GM10248 (cell line): ENCODE measurements at regions not wholly inside any gene's neighbourhood (a gene's known extent, or its start where the extent isn't known, plus 50 kb on each side); places are given as distances from the start of the nearest gene placed in this dataset.

Experiments
- CTCF ChIA-PET: fragments of 300-600 bp; sonication (Branson Sonifier 250); formaldehyde crosslinking; extraction: SDS; loops from one replicate; lab custom pipeline; 2021; ENCODE audit warnings: antibody characterized with exemption; lab: Yijun Ruan, JAX
- POLR2A ChIA-PET: fragments of 350-650 bp; sonication (Branson Sonifier 250); formaldehyde crosslinking; extraction: SDS; loops from one replicate; lab custom pipeline; 2020; ENCODE audit warnings: antibody characterized with exemption; lab: Yijun Ruan, JAX
- DNase-seq: peaks from one replicate; pipeline ENCODE4 v3.0.0; 2012; ENCODE audit errors: extremely low spot score
- TF ChIP-seq, protein P1 (sequence below): IDR thresholded peaks from 2 replicates; pipeline ENCODE4 v1.5.1; 2012; ENCODE audit warnings: mild to moderate bottlenecking, low read depth; ENCODE audit errors: extremely low read depth, missing control alignments, control extremely low read depth

DNA sequence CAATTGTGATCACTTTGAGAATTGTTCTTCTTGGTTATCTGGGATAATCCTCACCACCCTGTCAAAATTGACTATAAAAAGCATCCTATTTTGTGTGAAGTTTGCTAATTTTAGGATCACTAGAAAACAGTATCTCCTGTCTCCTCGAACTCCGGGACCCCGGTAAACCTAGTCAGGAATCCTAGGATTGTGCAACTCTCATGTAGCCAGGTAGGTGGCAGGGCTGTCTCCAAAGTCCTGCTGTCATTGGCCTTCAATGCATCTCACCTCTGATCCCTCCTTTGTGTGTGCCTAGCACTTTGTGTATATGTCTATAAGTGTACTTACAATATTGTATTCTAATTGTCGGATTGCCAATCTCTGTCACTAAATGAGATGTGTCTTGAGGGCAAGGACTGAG lies 1564.8 kb downstream of the RPA4 start:
- POLR2A ChIA-PET: no interaction called here
- TF ChIP-seq, protein P1, sequence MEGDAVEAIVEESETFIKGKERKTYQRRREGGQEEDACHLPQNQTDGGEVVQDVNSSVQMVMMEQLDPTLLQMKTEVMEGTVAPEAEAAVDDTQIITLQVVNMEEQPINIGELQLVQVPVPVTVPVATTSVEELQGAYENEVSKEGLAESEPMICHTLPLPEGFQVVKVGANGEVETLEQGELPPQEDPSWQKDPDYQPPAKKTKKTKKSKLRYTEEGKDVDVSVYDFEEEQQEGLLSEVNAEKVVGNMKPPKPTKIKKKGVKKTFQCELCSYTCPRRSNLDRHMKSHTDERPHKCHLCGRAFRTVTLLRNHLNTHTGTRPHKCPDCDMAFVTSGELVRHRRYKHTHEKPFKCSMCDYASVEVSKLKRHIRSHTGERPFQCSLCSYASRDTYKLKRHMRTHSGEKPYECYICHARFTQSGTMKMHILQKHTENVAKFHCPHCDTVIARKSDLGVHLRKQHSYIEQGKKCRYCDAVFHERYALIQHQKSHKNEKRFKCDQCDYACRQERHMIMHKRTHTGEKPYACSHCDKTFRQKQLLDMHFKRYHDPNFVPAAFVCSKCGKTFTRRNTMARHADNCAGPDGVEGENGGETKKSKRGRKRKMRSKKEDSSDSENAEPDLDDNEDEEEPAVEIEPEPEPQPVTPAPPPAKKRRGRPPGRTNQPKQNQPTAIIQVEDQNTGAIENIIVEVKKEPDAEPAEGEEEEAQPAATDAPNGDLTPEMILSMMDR: no peak
- CTCF ChIA-PET: no interaction called here
- no peak for DNase-seq

DNA sequence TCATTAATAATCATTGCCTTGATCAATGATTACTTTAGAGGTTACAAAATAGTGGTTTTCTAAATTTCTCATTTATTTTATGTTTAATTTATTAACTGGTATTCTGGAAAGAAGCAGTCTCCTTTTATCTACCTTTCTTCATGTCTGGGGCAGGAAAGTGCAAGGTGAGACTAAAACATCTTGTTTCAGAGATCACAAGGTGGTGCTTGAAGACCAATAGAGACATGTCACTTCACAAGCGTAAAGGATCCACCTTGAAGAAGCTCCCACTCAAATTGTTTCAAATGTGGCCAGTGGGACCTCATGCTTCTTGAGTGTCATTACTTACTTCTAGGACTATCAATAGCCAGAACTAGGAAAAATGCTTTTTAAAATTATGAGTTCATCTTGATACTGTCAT lies 1568.7 kb downstream of the RPA4 start:
- POLR2A ChIA-PET: no interaction called here

DNA sequence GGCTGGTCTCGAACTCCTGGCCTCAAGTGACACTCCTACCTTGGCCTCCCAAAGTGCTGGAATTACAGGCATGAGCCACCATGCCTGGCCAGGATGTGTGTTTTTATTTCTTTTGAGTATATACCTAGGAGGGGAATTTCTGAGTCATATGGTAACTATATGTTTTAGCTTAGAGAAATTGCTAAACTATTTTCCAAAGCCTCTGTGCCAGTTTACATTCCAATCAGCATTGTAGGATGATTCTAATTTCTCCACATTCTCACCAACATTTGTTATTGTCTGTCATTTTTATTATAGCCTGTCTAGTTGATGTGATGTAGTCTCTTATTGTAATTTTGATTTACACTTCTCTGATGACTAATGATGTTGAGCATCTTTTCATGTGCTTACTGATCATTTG lies 1576.0 kb downstream of the RPA4 start:
- ChIA-PET CTCF (no interaction called here), POLR2A (no interaction called here)
- TF ChIP-seq, protein P1: no peak
- DNase-seq: no peak

More for the DNA sequence above, 1568.7 kb downstream of the RPA4 start:
- CTCF ChIA-PET: no interaction called here
- no peak for DNase-seq
- TF ChIP-seq, protein P1: no peak

DNA sequence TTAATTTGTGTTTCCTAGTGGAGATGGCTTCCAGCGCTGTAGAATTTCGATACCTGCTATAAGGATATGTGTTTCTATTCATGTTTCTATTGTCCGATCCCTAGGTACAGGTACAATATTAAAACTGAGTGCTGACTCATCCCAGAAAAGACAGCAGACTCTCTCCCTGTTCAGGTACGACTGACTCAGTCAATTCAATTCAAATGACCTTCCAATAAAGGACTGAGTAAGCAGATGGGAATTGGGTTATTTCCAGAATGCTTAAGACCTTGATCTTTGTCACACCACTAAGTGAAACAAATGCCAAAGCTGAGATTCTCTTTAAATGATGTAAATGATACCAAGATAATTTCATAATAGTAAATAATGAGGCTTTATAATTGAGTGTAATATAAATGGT lies 1596.9 kb downstream of the RPA4 start:
- ChIA-PET CTCF (no interaction called here), POLR2A (no interaction called here)
- no peak for DNase-seq
- TF ChIP-seq, protein P1: no peak

DNA sequence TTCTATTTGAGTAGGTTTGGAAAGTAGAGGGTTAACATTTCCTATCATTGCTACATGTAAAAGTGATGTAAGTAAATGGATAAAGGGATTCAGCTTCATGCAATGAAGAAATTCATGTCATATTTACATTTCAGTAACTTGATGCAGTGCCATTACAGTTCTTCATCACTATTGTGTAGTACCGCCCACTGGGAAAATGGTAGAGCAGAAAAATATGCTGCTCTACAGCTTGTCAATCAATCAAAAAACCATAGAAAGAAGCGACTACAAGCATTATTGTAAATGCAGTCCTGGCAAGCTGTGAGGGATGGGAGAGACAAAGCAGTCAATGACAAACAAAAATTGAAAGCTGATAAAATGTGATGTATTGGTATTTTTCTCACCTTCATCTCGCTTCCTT lies 1597.9 kb downstream of the RPA4 start:
- no peak for DNase-seq
- TF ChIP-seq, protein P1: no peak
- ChIA-PET POLR2A (no interaction called here), CTCF (no interaction called here)

DNA sequence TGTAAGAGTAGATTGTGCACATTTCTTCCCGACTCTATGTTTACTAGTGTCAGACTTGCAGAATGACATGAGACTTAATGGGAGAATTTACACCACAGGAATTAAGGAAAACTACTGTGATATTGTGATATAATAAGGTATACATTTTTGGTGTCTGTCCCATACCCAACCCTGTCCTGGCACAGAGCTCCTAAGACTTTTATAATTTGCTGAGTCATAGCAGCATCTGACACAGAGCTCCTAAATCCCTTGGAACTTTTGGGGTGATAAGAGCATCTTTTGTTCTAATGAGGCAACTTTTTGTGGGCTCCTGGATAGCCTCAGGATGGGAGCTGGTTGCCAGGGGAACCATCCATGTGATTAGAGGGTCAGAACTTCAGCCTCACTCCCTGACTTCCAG lies 1607.0 kb downstream of the RPA4 start:
- CTCF ChIA-PET: no interaction called here

DNA sequence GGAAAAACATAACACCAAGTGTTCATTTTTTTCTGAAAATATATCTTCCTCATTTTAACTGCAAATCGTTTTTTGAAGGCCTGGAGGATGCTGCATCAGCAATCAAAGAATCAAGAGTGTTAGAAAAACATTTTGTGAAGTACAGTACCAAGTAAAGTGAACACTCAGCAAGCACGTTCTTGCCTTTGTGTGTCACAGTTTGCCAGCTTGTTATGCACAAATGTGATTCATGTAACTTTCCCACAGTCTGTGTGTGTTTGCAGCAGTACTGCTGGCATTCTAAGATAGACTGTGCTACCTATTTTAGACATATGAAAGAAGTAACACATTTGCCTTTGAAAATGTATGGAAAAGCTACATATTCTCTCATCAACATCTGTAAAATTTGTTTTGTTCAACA lies 1617.7 kb downstream of the RPA4 start:
- ChIA-PET POLR2A (no interaction called here), CTCF (no interaction called here)
- TF ChIP-seq, protein P1: no peak
- no peak for DNase-seq

More for the DNA sequence above, 1607.0 kb downstream of the RPA4 start:
- POLR2A ChIA-PET: no interaction called here
- TF ChIP-seq, protein P1: no peak
- DNase-seq: no peak
